NCI-H774 (cell line): ENCODE measurements at regions not wholly inside any gene's neighbourhood (a gene's known extent, or its start where the extent isn't known, plus 50 kb on each side); places are given as distances from the start of the nearest gene placed in this dataset.

Source experiments
- DNase-seq: peaks from one replicate; lab custom pipeline; 2025; lab: John Stamatoyannopoulos, UW

DNA sequence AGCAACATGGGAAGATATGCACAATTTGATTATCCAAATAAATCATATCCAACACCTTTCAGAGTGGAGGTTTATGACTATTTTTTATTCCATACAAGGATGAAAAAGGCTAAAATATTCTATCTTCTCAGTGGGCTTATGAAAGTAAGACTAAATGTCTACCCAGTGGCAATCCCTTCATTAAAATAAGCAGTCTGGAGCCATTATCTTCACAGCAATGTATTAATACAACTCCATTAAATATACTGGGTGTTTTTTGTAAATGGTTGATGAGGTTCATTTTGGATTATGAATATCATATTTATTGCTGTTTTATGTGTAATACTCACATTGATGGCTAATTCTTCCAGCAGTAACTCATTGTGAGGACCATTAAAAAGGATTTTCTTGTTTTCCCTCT is 352.7 kb upstream of the SOX11 start:
- no peak for DNase-seq

DNA sequence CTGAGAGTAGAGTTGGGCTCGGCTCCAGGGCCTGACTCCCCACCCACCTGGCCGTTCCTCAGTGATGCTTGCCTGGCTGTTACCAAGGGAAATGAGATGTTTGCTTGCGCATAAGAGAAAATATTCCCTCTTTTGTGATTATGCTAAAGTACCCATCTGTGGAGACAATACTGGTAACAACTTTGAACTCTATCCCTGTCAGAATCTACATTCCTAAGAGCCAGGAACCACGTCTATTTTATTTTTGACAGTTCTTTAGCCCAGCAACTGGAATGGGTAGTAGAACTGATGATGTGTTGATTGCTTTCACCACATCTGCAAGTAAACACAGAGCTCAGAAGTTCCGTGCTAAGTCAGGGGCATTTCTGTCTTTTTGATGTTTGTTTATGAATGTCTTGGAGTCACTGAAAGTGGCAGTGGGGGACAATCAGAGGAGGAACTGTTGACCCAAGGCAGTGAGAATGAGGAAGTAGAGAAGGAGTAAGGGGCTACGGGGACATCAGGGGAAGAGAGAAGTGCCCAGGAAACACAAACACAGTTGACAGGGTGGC is 348.3 kb upstream of the SOX11 start:
- DNase-seq = no peak

DNA sequence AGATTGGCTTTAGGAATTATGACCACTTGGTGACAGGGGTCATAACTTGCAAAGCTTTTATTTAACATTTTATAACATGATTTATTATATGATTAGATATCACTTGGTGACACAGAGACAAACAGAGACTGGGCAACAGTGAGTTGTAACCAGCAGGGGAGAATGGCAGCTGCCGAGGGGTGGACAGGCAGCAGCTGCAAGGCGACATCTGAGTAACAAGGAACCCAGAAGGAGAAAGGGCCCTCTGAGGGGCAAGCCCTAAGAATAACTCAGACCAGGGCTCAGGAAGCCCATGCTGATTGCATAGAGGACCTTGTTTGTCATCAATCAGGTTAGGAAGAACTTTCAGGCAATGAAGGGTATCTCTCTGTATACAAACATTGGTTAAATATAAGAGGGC is 339.9 kb upstream of the SOX11 start:
- DNase-seq = no peak

DNA sequence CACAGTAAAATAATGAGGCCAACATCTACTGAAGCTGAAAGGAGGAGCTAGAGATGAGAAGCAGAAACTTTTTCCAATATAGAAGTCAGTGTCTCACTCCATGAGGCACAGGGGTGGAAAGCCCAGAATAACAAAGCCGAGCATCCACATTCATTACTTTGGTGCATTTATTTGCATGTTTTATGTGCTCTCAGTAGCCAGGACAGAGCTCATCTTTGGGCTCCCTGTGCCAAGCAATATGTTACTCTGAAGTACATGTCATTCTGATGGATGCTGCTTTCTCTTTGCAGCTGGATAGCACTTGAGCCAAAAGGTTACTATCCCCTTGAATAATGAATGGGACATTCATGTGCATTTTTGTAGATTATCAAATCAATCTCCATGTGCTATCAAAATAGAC is 338.6 kb upstream of the SOX11 start:
- no peak for DNase-seq

DNA sequence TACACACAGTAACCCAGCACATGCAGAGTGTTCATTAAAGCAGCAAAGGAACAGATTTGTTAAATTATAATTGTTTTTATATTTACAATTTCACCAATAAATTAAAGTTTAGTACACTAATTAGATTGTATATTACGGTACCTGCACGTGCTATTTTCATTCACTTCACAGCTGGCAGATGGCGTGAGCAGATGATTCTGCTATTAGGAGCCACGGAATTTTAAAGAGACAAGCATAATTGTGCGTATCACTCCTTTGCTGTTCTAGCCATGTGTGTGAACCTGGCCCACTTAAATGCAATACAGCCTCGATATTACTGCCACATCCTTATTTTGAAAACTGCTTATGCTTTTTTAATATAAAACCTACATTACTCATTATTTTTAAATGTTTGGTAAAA is 332.8 kb upstream of the SOX11 start:
- no peak for DNase-seq

DNA sequence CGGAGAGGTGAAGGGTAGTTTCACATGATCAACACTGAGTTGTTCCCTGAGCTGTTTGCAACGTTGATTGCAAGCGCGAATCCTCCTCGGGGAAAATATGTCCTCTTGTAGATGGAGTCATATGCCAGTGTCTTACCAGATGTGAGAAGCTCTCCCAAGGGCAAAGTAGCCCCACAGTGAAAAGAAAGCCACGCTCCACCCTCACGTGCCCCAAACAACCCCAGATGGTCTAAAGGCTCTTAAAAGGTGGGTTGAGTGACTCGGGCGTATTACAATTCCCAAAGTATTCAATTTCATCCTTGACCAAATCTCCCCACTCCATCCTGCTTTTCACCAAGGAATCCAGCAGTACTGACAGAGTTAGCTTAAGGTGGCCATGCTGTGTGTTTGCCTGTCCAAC is 332.1 kb upstream of the SOX11 start:
- DNase-seq = no peak

DNA sequence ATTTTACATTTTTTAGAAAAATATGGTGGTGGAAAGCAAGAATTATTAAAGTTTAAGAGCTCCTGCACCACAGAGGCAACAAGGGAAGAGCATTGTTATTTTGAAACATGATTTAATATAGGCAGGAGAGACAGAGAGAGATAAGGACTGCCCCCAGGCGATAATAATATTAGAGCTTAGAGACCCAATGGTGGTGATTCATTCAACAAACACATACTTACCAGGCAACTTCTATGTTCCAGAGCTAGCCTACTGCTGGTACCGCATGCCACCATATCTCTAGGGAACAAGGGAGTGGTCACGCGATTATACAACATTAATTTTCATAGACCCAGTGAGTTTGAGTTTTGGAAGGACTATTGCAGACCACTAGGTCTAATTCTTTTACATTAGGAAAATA is 327.8 kb upstream of the SOX11 start:
- DNase-seq = no peak

DNA sequence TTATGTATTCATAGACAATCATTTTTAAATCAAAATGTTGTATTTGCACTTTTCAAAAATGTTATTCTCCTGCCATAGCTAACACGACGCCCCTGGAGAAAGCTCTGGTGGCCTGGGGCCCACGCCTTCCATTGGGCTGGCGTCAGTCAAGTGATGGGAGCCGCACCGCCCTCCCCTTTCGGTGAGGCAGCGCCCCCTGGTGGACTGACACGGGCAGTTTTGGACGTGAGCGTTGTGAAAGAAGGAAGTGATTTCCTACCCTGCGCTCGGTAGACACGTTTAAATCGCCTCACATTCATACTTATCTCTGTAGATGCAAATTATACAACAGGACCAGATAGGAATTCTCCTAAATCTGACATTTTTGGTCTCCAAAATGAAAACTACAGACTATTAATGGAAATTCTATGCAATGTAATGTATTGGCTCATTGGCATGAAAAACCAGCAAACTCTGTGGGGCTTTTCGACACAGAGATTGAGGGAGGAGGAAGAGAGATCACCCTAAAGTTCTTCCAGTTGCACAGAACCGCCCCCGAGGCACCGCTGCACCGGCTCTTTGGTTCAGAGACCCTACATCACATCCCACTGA is 326.2 kb upstream of the SOX11 start:
- DNase-seq = peak; percentile 26

DNA sequence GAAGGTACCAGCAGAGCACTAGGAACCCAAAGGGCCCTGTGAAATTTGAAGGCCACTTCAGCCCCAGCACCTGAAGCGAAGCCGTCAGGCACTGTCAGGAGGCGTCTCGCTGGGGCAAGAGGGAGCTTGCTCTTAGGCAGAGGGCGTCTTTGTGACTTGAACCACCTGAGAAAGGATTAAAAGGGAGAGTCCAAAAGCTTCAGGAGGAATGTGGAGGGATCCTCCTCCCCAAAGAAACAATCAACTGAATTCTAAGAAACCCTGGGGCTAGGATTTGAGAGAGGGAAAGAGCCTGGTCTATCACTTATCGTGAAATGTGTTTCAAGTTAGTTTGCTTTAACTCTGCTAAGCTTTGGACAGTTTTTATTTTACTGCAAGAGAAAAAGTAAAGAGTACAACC is 324.9 kb upstream of the SOX11 start:
- no peak for DNase-seq

DNA sequence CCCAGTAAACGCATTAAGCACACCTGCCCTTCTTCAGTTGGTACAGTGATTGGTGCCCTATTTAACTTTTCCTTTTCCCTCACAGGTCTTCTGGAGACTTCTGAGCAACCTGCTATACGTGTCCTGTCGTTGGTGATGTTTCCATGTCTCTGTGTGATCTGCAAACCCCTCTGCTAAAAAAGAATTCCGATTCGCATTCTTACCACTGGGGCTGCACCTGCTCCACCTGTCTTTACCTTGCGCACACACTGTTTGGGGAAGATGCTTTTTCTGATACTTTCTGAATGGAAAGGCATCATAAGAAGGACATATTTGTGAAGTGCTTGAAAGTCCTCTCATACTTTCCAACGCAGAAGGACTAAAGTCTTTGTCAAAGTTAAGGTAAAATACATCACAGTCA is 323.9 kb upstream of the SOX11 start:
- no peak for DNase-seq

DNA sequence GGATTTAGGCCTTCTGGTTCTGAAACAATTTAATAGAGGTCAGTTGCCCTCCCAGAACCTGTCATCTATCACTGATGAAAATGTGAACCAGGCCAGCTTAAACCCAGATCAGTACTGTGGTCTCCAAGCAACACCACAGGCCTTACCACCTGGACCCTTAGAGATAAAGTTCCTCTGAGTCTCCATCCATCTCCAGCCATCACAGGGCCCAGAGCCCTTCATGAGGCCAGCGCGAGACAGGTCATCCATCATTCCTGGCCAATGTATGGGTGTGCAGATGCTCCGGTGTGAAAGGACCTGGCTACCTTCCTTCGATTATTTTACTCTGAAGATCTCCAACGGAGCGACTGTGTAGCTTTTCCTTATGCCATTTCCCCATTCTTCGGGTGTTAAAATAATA is 322.7 kb upstream of the SOX11 start:
- no peak for DNase-seq

DNA sequence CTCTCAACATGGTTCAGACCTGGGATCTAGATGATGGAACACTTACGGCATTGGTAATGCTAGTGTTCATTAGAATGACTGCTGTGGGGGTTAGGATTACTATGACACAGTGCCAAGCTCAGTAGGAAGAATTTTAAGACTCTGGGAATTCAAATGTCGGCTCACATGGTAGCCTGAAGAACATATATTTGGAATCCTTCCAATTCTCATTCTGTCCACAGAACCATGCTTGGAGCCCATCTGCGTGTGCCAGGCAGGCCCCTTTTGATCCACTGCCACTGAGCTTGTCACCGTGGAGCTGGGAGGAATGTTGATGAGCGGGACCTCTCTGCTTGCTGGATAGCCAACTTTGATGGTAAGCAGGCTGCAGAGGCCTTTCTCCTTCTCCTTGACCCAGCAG is 322.0 kb upstream of the SOX11 start:
- no peak for DNase-seq

DNA sequence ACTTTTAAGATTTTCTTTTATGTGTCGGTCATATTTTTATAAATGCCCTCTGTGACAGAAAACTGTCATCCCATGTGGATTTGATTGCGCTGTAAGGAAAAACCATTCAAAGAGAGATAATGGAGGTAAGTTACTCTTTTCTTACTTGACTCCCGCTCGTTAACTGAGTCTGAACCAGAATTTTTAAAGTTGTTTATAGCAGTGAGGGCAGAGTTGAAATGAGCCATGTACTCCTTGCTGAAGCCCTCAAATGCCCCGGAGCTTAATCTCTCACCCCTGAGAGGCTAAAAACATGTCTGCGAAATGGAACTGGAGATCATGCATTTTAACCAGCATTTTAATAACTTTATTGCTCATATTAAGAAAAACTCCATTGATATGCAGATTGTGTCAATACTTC is 320.0 kb upstream of the SOX11 start:
- DNase-seq = no peak

DNA sequence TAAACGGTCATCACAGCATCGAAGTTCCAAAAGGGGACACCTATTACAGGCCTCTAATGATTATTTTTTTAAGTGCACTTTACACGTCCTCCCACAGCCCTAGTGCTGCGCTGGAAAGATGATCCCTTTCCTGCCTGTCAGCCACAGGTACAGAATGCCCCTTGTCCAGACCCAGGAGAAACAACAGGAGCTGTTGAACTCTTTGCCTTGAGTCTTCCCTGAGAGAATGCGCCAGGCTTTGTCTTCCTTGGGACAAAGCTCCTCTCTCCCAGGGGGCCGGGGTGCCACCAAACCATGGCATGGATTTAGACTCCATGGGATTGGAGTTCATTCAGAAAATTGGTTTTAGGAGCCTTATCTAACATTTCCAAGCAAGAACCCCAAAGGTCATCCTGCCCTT is 319.0 kb upstream of the SOX11 start:
- DNase-seq = no peak

DNA sequence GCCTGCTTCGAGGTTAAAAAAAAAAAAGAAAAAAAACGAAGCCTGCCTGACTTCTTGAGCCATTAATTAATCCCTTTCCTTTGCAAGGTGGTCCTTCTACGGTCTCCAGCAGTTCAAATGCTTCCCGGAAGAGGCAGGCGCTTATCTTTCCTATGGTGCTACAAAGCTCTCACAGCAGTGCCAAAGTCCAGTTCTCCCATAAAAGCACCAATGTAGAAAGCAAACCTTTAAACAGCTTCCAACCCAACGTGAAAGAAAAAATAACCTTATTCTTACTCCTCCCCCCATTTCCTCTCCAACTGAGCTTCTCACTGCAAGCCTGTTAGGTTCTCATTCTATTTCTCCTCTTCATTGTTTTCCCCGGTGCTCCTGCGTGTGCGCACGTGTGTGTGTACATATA is 317.4 kb upstream of the SOX11 start:
- no peak for DNase-seq

DNA sequence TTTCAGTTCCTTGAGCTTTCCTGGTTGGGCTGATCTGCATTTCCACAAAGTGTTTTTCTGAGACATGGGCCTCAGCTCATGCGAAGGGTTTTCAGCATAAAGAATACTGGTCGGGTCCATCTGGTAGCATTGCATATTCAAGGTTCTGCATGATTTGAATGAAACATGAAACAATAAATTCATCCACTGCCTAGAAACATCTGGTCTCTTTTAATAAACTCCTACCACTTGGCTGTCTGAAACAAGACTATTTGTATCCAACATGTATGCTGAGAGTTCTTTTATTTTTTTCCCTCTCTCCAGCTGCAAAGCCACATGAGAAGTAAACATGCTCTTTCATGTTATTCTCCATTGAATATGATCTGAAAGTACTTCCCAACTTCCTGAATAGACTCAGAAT is 314.9 kb upstream of the SOX11 start:
- DNase-seq = no peak

DNA sequence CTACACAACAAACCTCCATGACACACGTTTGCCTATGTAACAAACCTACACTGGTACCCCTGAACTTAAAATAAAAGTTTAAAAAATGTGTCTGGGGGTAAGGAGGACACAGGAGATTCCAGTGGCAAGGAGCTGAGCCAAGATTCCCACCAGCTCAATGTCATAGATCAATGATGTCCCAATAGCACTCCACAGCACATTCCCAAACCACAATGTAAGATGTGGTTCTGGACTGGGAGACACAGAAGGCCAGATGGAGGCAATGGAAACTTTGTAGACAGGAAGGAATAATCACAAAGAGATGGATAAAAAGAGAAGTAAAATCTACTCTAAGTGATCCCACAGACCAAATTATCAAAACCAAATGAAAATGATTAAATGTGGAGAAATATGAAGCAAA is 312.4 kb upstream of the SOX11 start:
- no peak for DNase-seq

DNA sequence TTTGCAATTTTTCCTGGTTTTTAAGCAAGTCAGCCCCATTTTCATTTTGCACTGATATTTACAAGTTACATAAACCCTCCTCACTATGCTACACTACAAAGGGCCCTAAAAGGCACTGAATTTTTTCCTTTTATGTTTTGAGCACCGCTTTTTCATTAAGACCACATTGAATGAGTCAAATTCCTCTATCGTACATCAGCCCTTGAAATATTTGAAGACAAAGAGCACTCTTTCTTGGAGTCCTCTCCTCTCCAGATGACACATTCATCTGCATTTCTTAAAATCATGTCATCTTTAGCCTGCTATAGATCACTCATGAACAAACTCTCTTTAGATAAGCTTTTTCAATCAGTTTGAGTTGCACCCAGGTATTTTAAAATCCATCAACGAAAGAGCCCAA is 306.6 kb upstream of the SOX11 start:
- DNase-seq = no peak

DNA sequence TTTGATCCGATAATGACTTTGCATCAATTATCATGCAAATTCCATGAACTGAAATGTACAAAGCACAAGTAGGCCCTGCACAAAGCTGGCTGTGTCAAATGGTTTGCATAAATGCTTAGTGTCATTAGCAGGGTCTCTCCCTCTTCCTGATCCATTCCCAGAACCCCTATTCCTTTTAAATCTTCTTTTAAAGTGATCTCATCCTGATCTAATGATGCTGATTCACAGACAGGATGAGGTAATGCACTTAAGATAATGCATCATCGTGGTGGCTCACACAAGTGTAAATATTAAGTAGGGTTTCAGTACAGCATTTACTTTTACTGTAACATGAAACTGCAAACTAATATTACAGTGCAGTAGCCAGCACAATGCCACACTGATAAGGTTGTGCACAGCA is 304.8 kb upstream of the SOX11 start:
- peak; percentile 7 for DNase-seq

DNA sequence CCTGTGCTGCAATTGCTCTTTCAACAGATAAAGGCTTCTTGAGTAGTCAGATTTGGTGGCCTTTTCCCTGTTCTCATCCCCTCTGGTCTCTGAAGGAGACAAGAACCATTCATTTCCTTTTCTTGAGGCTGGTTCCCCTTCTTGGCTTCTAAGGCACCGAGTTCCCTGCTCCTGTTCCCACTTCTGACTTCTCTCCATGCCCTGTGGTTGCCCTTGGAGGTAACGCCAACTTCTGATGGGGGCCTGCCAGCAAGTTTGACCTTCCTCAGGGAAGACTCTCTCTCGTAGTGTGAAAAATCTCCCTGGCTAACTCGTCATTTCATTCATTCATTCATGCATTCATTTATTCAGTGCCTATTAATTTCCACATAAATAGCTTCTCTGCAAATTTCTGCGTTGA is 302.4 kb upstream of the SOX11 start:
- no peak for DNase-seq

DNA sequence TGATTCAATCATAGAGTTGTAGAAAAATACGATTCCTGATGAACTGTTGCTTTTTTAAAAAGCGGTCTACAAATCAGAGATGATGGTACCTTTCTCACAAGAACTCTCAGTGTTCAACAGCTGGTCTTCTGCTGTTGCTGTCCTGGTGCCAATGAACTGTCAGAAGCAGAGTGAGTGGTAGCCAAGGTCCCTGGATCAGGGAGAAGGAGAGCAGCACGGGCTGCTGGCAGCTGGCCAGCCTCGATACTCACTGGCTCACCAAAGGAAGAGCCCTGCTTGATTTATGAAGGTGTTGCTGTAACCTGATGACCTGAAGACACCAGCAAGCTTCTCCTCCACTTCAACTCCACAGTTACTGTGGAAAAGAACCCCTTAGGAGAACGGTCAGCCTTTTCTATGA is 300.8 kb upstream of the SOX11 start:
- no peak for DNase-seq

DNA sequence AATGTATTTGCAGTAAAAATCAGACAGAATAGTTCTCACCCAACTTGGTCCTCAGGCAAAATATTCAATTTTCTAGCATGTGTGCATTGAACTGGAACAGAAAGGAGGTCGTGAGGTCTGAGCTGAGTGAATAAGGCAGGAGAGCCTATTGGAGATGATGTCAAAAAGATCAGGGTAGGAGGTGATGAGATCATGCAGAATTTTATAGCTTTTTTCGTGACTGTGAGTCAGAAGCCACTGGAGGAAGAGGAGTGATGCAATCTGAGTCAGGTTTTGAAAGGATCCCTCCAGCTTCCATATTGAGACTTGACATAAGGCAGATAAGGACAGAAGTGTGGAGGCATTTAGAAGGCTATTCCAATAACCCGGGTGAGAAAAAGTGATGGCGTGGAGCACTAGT is 299.5 kb upstream of the SOX11 start:
- no peak for DNase-seq

DNA sequence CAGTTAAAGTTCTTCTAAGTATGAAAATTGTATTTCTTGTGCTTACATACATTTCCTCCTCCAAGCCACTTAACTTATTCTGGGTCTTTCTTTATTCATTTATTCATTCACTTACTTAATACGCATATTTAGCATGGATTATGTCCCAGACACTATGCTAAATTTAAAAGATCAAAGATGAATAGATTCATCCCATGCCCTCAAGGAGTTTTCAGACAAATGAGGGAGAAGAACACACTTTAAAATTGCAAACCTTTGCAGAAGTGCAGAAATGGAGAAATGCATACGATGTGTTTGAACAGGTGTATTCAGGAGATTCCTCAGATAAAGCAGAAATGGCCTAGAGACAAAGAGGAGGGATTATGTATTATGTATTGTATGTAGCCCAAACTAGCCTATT is 298.7 kb upstream of the SOX11 start:
- DNase-seq = no peak

DNA sequence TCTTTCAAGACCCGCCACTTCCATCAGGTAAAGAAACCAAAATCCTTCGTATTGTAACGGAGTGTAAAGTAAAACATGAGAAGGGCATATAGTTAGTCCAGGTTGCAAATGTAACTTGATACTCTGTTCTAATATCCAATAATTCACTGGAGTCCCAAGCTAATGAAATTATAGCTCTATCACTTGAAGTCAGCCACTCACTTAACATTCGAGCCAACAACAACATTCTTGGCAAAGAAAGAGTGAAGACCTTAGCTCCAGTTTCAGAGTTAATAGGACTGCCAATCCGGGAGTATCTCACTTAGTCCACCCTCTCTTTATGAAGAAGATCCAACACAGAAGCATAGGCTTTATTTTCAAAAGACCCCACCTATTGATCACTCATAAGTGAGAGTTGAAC is 298.0 kb upstream of the SOX11 start:
- DNase-seq = no peak
